Pancreas (tissue), 10 donors: ENCODE measurements at regions not wholly inside any gene's neighbourhood (a gene's known extent, or its start where the extent isn't known, plus 50 kb on each side); places are given as distances from the start of the nearest gene placed in this dataset.
"Not testable (repeated sequence)": the region's sequence is repeated elsewhere in the genome, so short reads cannot be mapped to it uniquely, and the experiment has no call there.

Source experiments
- ATAC-seq, 4 donors: fragments of 200-7000 bp; cut with Tn5 transposase; one replicate each; pipeline versions ENCODE4 v1.8.0 to v1.9.1; 2020; ENCODE audit warnings: mild to moderate bottlenecking in 4 of 4, moderate library complexity in 4 of 4
- DNase-seq, 6 donors: peaks; one replicate each; pipeline ENCODE4 v3.0.0-alpha.2; 2020
- FAIRE-seq: peaks from 2 replicates; lab custom pipeline; 2012; peaks lifted over from hg19 to GRCh38; lab: Jason Lieb, UNC
- H3K27ac ChIP-seq, 4 donors: fragments of 200-600 bp; sonication (generic); 1 replicate in 3 of 4; 2 replicates in 1 of 4; pipeline versions ENCODE4 v1.5.0 to v1.8.0; 2020
- H3K27me3 ChIP-seq, 4 donors: fragments of 200-600 bp; one replicate each; pipeline ENCODE4 v1.8.0; 2021
- H3K36me3 ChIP-seq, 3 donors: fragments of 200-600 bp; sonication (generic) in 1 of 3; one replicate each; pipeline versions ENCODE4 v1.5.0 to v1.8.0; 2020 to 2021
- H3K4me1 ChIP-seq, 3 donors: fragments of 200-600 bp; one replicate each; pipeline ENCODE4 v1.8.0; 2021
- H3K4me3 ChIP-seq, 4 donors: fragments of 200-600 bp; sonication (generic) in 2 of 4; one replicate each; pipeline versions ENCODE4 v1.5.0 to v1.8.0; 2020 to 2021
- H3K9me3 ChIP-seq, 4 donors: fragments of 200-600 bp; one replicate each; pipeline ENCODE4 v1.8.0; 2021
- WGBS, 2 donors: extraction: QIAGEN DNeasy Blood & Tissue Kit; methylation state at CpG; one replicate each; pipeline ENCODE4 v1.1.7; 2013; 5-methylcytosine and 5-hydroxymethylcytosine counted together
- intact Hi-C, 3 donors: fragments of 100-400 bp; cut with DNase I; formaldehyde crosslinking; loops; one replicate each; pipeline versions ENCODE4 v1.11.1 to v1.14.2; 2022
- TF ChIP-seq, protein P1 (sequence below), 4 donors: fragments of 200-600 bp; sonication (generic) in 3 of 4; IDR thresholded peaks; one replicate each; pipeline versions ENCODE4 v1.5.0 to v1.8.0; 2021; ENCODE audit warnings: antibody characterized with exemption in 4 of 4
- donor health status: healthy with polysubstance abuse.
- donor health status: DM: no; HTN: no; CAD: no; lungs with moderate emphysema.
- donor health status: DM: no; HTN: no; CAD: no.
- donor health status: control.
- donor health status: control.
- donor health status: Bipolar disorder and iron deficiency.
- donor health status: DM: yes; HTN: yes; CAD: no.
- donor health status: DM: no; HTN: no; CAD: no.
- donor health status: DM: no; HTN: no; CAD: no.
- donor health status: DM: yes; HTN: yes; CAD: no.

DNA sequence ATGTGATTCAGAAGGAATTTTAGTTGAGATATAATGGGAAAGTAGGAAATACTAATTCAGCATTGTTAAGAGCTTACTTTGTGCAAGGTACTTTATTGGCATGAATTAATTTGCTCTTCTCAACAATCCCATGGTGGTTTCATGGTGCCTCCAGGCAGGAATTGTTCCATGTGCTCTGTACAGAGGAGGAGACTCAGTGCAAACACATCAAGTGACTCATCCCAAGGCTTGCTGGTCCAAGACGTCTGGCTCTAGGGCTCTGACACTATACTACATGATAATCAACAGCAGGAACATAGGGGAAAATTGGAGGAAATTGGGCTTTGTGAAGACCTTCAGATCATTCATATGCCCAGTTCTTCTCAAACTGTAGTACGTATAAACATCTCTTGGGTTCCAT is 66.5 kb upstream of the PRKG1 start:
- no peaks in the 10 kb centered on the region for H3K4me1 ChIP-seq
- WGBS, 2 donors, result 82 to 88% methylated on average over 2 of the region's 2 CpGs
- no peak overlapping the region for H3K4me3 ChIP-seq
- no peak for FAIRE-seq
- no peaks in the 10 kb centered on the region for H3K9me3 ChIP-seq
- H3K27ac ChIP-seq, result no peak overlapping the region
- DNase-seq, result no peak
- ATAC-seq, result no peak
- TF ChIP-seq, protein P1, sequence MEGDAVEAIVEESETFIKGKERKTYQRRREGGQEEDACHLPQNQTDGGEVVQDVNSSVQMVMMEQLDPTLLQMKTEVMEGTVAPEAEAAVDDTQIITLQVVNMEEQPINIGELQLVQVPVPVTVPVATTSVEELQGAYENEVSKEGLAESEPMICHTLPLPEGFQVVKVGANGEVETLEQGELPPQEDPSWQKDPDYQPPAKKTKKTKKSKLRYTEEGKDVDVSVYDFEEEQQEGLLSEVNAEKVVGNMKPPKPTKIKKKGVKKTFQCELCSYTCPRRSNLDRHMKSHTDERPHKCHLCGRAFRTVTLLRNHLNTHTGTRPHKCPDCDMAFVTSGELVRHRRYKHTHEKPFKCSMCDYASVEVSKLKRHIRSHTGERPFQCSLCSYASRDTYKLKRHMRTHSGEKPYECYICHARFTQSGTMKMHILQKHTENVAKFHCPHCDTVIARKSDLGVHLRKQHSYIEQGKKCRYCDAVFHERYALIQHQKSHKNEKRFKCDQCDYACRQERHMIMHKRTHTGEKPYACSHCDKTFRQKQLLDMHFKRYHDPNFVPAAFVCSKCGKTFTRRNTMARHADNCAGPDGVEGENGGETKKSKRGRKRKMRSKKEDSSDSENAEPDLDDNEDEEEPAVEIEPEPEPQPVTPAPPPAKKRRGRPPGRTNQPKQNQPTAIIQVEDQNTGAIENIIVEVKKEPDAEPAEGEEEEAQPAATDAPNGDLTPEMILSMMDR (IDR thresholded peaks at IDR 0.05), result no peak
- no peaks in the 10 kb centered on the region for H3K36me3 ChIP-seq
- intact Hi-C loops, result loop anchor here in 1 of 3 donors (10.0 kb wide), 1 partner anchor 417 kb away; no protein-coding TSS in a partner anchor
- H3K27me3 ChIP-seq, result no peaks in the 10 kb centered on the region

DNA sequence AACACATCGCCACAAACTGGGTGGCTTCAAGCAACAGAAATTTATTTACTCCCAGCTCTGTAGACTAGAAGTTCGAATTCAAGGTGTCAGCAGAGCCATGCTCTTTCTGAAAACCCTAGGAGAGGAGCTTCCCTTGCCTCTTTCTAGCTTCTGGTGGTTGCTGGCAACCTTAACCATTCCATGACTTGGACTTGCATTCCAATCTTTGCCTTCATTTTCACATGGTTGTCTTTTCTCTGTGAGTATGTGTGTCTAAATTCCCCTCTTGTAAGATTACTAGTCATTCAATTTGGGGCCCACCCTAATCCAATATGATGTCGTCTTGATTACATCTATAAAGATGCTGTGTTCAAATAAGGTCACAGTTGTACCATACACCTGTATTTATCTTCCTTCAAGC is 65.9 kb upstream of the PRKG1 start:
- Histone ChIP-seq H3K4me3 (no peak overlapping the region), H3K36me3 (no peaks in the 10 kb centered on the region), H3K9me3 (no peaks in the 10 kb centered on the region), H3K27ac (no peak overlapping the region), H3K4me1 (no peaks in the 10 kb centered on the region), H3K27me3 (no peaks in the 10 kb centered on the region)
- 76 to 84% methylated on average over 3 of the region's 3 CpGs for WGBS, 2 donors
- TF ChIP-seq, protein P1 (IDR thresholded peaks at IDR 0.05), result no peak
- intact Hi-C loops, result loop anchor here in 1 of 3 donors (10.0 kb wide), 1 partner anchor 416 kb away; no protein-coding TSS in a partner anchor
- DNase-seq (no peak), FAIRE-seq (no peak), ATAC-seq (no peak)

DNA sequence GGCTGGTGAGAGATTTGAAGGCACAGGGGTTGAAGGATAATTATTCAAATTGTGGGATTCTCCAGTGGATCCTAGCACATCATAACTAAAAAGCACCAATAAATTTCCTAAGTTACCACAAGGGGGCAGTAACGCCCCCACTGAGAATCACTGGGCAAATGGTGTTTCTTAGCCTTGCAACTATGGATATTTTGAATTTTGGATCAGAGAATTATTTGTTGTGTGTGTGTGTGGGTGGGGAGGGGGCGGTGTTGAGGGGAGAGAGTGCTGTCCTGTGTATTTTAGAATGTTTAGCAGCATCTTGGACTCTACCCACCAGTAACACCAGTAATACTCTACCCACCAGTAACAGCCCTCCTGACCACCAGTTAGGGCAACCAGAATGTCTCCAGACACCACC is 63.3 kb upstream of the PRKG1 start:
- Histone ChIP-seq H3K36me3 (no peaks in the 10 kb centered on the region), H3K4me3 (no peak overlapping the region), H3K9me3 (no peaks in the 10 kb centered on the region), H3K27ac (no peak overlapping the region), H3K27me3 (no peaks in the 10 kb centered on the region), H3K4me1 (no peaks in the 10 kb centered on the region)
- FAIRE-seq (no peak), DNase-seq (peak in 1 of 6 donors; percentile 33), ATAC-seq (peak in 3 of 4 donors; percentile 71 to 78 (median 76))
- TF ChIP-seq, protein P1 (IDR thresholded peaks at IDR 0.05), result peak; percentile 64 to 76 (median 74)
- intact Hi-C loops, result no loop called here
- WGBS, 2 donors, result 17 to 21% methylated on average over 2 of the region's 2 CpGs

DNA sequence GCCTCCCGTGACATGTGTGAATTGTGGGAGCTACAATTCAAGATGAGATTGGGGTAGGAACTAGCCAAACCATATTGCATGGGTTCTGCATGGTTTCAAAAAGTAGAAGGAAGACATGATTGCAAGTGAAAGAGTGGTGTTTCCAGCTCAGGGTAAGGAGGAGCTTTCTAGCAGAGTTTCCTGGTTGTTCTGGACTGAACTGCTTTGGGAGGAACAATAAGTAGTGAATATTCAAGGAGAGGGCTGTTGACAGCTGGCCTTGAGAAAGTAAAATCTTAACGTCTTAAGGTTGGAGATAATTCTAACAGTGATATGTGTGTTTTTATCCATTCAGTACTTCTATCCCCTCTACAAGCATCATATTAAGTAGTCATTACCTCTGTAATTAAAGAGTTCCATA is 62.2 kb upstream of the PRKG1 start:
- FAIRE-seq (no peak), DNase-seq (no peak), ATAC-seq (no peak)
- H3K27me3 ChIP-seq, result no peaks in the 10 kb centered on the region
- H3K4me1 ChIP-seq, result no peaks in the 10 kb centered on the region
- intact Hi-C loops, result no loop called here
- no peak overlapping the region for H3K27ac ChIP-seq
- WGBS, 2 donors, result 56 to 57% methylated on average over 2 of the region's 2 CpGs
- H3K4me3 ChIP-seq, result no peak overlapping the region
- no peaks in the 10 kb centered on the region for H3K9me3 ChIP-seq
- H3K36me3 ChIP-seq, result no peaks in the 10 kb centered on the region
- TF ChIP-seq, protein P1 (IDR thresholded peaks at IDR 0.05), result no peak

DNA sequence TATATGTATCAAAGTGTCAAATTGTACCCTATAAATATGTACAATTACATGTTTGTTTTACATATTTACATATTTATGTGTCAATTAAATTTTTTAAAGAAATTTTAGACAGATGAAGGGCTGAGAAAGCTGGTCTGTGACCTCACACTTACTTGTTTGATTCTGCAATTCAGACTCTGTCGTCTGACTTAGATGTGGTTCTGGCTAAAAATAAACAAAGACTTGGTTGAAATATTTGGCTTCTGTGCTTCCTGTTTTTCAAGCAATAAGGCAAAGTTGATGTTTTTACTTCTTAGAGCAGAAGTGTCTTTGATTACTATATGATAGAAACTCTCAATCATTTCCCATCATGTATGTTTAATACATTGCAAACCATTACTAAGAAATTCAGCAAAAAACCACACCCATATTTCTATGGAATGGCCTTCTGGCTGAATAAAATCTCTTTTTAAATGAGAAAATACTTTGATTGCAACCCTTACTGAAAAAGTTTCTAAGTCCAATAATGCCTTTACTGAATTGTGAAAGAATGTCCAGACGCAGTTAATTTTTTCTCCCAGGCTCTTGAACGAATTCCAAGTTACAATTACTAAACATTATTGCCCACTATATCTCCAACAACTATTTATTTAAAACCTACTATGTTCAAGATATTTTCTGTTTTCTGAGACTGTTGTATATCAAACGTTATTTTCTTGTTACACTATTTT is 59.5 kb upstream of the PRKG1 start:
- Histone ChIP-seq H3K4me3 (no peak overlapping the region), H3K4me1 (peaks cover 0 to 5% (median 0%) of the 10 kb centered on the region in 3 donors), H3K27me3 (no peaks in the 10 kb centered on the region), H3K27ac (no peak overlapping the region), H3K36me3 (no peaks in the 10 kb centered on the region), H3K9me3 (no peaks in the 10 kb centered on the region)
- intact Hi-C loops, result no loop called here
- 37 to 40% methylated on average over 4 of the region's 4 CpGs for WGBS, 2 donors
- DNase-seq (no peak), ATAC-seq (peak in 1 of 4 donors; percentile 23), FAIRE-seq (peak; percentile 39)
- TF ChIP-seq, protein P1 (IDR thresholded peaks at IDR 0.05), result no peak

DNA sequence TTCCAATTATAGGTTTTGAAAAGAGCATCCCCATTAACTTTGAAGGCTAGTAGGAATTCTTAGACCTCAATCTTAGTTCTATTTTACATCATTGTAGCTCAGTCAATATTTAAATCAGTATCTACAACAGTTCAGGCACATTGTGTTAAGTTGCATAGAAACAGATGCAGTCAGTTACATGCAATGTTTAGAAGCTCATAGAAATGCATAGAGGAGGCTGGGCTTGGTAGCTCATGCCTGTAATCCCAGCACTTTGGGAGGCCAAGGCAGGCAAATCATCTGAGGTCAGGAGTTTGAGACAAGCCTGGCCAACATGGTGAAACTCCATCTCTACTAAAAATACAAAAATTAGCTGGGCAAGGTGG is 58.9 kb upstream of the PRKG1 start:
- H3K4me1 ChIP-seq, H3K27me3 ChIP-seq, DNase-seq, ATAC-seq, H3K36me3 ChIP-seq, H3K4me3 ChIP-seq, FAIRE-seq, intact Hi-C loops, H3K27ac ChIP-seq, H3K9me3 ChIP-seq: not testable (repeated sequence)
